ENCODE measurements at regions not wholly inside any gene's neighbourhood (a gene's known extent, or its start where the extent isn't known, plus 50 kb on each side); places are given as distances from the start of the nearest gene placed in this dataset.

GRCh38 chr13:39968646-39969475 lies 313.4 kb downstream of the COG6 start:
- TF ChIP-seq CTCF (IDR thresholded peaks at IDR 0.05) (no peak), POLR2AphosphoS5 (IDR thresholded peaks at IDR 0.05) (no peak), POLR2A (IDR thresholded peaks at IDR 0.05) (no peak)
